ENCODE measurements at regions not wholly inside any gene's neighbourhood (a gene's known extent, or its start where the extent isn't known, plus 50 kb on each side); places are given as distances from the start of the nearest gene placed in this dataset.

- Mint-ChIP-seq H3K9me3 (no peaks in the 10 kb centered on the region), H3K27ac (no peak overlapping the region), H3K4me1 (ENCODE audit: low read depth) (no peaks in the 10 kb centered on the region), H3K27me3 (no peaks in the 10 kb centered on the region), H3K4me3 (no peak overlapping the region), H3K36me3 (ENCODE audit: low read depth) (no peaks in the 10 kb centered on the region)
- intact Hi-C loops (cut with micrococcal nuclease): no loop called here
Measured at GRCh38 chr12:42673535-42673934, 84.0 kb upstream of the PRICKLE1 start.

DNA sequence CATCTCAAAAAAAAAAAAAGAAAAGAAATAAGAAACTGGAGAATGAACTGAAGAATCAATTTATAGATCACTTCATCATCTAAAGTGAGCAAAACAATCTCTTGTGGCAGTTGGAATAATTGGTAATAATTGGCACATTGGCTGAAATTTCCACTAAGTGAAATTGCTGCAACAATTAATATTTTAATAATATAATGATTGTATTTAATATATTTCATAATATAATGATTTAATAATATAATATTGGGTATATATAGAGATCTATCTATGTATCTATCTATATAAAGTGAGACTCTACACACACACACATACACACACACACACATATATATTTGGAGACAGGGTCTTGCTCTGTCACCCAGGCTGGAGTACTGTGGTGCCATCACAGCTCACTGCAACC is 81.2 kb upstream of the PRICKLE1 start:
- no peak overlapping the region for H3K4me3 Mint-ChIP-seq
- H3K27ac Mint-ChIP-seq: no peak overlapping the region
- no peaks in the 10 kb centered on the region for H3K36me3 Mint-ChIP-seq (ENCODE audit: low read depth)
- H3K27me3 Mint-ChIP-seq: peaks cover 1% of the 10 kb centered on the region
- intact Hi-C loops (cut with micrococcal nuclease): no loop called here
- no peaks in the 10 kb centered on the region for H3K9me3 Mint-ChIP-seq
- H3K4me1 Mint-ChIP-seq (ENCODE audit: low read depth): no peaks in the 10 kb centered on the region

GRCh38 chr12:42669553-42669952 is 80.0 kb upstream of the PRICKLE1 start:
- H3K36me3 Mint-ChIP-seq (ENCODE audit: low read depth): no peaks in the 10 kb centered on the region

DNA sequence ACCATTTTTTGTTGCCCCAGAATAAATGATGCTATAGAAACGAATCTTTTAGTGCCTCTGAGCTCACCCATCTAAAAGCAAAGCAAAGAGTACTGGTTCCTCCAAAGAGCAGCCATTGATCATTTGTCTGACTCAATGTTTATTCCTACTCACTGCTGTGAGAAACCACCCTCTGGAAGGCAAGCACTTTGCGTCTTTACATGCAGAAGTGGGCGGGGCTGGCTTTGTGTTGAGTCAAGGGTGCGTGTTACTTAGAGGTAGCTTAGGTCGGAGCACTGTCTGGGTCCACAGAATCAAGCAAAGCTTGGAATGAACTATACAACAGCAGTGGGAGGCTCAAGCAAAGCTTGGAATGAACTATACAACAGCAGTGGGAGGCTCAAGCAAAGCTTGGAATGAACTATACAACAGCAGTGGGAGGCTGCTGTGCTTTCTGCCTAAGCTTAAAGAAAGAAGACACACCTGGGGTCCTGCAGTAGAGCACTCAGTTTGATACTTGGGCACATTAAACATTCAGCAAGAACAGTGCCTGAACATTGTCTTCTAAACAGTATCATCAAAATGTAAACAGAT is 77.2 kb upstream of the PRICKLE1 start:
- no peak overlapping the region for H3K27ac Mint-ChIP-seq
- H3K27me3 Mint-ChIP-seq: peaks cover 1% of the 10 kb centered on the region
- intact Hi-C loops (cut with micrococcal nuclease): no loop called here
- no peaks in the 10 kb centered on the region for H3K4me1 Mint-ChIP-seq (ENCODE audit: low read depth)
- H3K9me3 Mint-ChIP-seq: no peaks in the 10 kb centered on the region
- H3K36me3 Mint-ChIP-seq (ENCODE audit: low read depth): no peaks in the 10 kb centered on the region
- H3K4me3 Mint-ChIP-seq: no peak overlapping the region

More at GRCh38 chr12:42669553-42669952, 80.0 kb upstream of the PRICKLE1 start:
- intact Hi-C loops (cut with micrococcal nuclease): no loop called here
- no peak overlapping the region for H3K27ac Mint-ChIP-seq
- no peaks in the 10 kb centered on the region for H3K9me3 Mint-ChIP-seq
- no peaks in the 10 kb centered on the region for H3K4me1 Mint-ChIP-seq (ENCODE audit: low read depth)
- H3K27me3 Mint-ChIP-seq: peaks cover 1% of the 10 kb centered on the region
- H3K4me3 Mint-ChIP-seq: no peak overlapping the region

- peaks cover 1% of the 10 kb centered on the region for H3K27me3 Mint-ChIP-seq
- no peak overlapping the region for H3K27ac Mint-ChIP-seq
- H3K4me3 Mint-ChIP-seq: no peak overlapping the region
- no peaks in the 10 kb centered on the region for H3K4me1 Mint-ChIP-seq (ENCODE audit: low read depth)
- intact Hi-C loops (cut with micrococcal nuclease): no loop called here
- no peaks in the 10 kb centered on the region for H3K36me3 Mint-ChIP-seq (ENCODE audit: low read depth)
- H3K9me3 Mint-ChIP-seq: peaks cover 9% of the 10 kb centered on the region
Measured at GRCh38 chr12:42663621-42664020, 74.1 kb upstream of the PRICKLE1 start.

DNA sequence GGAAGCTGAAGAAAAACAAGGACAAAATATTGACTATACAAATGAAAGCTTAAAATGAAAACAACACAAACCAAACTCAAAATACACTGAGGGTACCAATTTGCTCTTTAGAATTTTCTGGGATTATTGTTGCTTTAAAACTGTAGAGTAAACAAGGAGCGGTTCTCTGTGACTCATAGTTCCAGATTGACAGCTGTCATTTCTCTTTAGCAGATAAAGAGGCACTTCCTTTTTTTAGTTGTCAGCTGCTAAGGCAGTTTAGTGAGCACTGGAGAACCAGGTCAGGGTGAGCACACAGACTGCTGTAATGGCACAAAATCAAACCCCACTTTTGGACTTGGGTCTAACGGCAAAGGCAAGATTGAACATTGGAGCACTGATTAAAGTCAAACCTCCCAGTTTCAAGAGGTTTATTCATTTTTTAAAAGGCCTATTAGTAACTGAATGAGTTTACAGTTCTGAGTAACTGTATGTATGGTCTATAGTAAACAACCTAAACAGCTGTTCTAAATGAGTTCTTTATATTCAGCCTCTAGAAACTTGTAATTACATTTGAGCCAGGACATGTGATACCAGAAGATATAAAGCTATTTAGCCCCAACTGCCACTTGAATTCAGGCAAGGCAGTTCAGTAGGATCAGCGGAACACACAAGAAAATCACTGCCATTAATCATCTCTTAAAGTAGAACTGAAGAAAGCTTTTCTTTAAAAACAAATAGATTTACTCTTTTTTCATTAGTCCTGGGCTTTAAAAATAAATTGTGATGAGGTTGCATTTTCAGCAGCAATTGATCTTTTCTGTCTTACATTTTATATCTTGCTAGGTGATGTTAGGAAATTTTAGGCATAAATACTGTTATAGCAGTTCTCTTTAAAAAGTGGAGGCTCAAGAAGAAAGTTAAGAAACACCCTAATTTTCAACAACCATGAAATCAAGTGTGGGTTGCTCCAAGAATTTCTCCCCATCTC is 71.7 kb upstream of the PRICKLE1 start:
- no peaks in the 10 kb centered on the region for H3K36me3 Mint-ChIP-seq (ENCODE audit: low read depth)
- intact Hi-C loops (cut with micrococcal nuclease): no loop called here
- H3K27ac Mint-ChIP-seq: no peak overlapping the region
- H3K4me1 Mint-ChIP-seq (ENCODE audit: low read depth): no peaks in the 10 kb centered on the region
- peaks cover 9% of the 10 kb centered on the region for H3K9me3 Mint-ChIP-seq
- no peak overlapping the region for H3K4me3 Mint-ChIP-seq
- no peaks in the 10 kb centered on the region for H3K27me3 Mint-ChIP-seq

- no peak overlapping the region for H3K27ac Mint-ChIP-seq
- intact Hi-C loops (cut with micrococcal nuclease): no loop called here
Measured at GRCh38 chr12:42660117-42660516, 70.6 kb upstream of the PRICKLE1 start.

DNA sequence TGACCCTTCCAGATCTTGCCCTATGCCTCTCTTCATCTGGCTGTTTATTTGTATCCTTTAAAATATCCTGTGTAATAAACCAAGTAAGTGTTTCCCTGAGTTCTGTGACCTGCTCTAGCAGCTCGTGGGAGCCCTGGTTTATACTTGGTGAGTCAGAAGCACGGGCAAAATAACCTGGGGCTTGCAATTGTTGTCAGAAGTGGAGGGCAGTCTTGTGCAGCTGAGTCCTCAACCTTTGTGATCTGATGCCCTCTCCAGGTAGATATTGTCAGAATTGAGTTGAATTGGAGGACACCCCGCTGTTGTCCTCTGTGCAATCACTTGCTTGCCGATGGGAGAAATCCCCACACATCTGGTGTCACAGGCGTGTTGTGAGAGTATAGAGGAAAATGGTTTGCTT is 62.5 kb upstream of the PRICKLE1 start:
- no peak overlapping the region for H3K27ac Mint-ChIP-seq
- no peaks in the 10 kb centered on the region for H3K27me3 Mint-ChIP-seq
- H3K36me3 Mint-ChIP-seq (ENCODE audit: low read depth): no peaks in the 10 kb centered on the region
- no peaks in the 10 kb centered on the region for H3K9me3 Mint-ChIP-seq
- no peak overlapping the region for H3K4me3 Mint-ChIP-seq
- intact Hi-C loops (cut with micrococcal nuclease): no loop called here
- H3K4me1 Mint-ChIP-seq (ENCODE audit: low read depth): no peaks in the 10 kb centered on the region

More at GRCh38 chr12:42660117-42660516, 70.6 kb upstream of the PRICKLE1 start:
- no peak overlapping the region for H3K4me3 Mint-ChIP-seq
- peaks cover 9% of the 10 kb centered on the region for H3K9me3 Mint-ChIP-seq
- no peaks in the 10 kb centered on the region for H3K36me3 Mint-ChIP-seq (ENCODE audit: low read depth)
- no peaks in the 10 kb centered on the region for H3K27me3 Mint-ChIP-seq
- no peaks in the 10 kb centered on the region for H3K4me1 Mint-ChIP-seq (ENCODE audit: low read depth)

- H3K4me1 Mint-ChIP-seq (ENCODE audit: low read depth): no peaks in the 10 kb centered on the region
- no peaks in the 10 kb centered on the region for H3K27me3 Mint-ChIP-seq
- no peak overlapping the region for H3K27ac Mint-ChIP-seq
- no peak overlapping the region for H3K4me3 Mint-ChIP-seq
- no peaks in the 10 kb centered on the region for H3K36me3 Mint-ChIP-seq (ENCODE audit: low read depth)
- intact Hi-C loops (cut with micrococcal nuclease): no loop called here
- H3K9me3 Mint-ChIP-seq: no peaks in the 10 kb centered on the region
Measured at GRCh38 chr12:42648061-42648460, 58.5 kb upstream of the PRICKLE1 start.

DNA sequence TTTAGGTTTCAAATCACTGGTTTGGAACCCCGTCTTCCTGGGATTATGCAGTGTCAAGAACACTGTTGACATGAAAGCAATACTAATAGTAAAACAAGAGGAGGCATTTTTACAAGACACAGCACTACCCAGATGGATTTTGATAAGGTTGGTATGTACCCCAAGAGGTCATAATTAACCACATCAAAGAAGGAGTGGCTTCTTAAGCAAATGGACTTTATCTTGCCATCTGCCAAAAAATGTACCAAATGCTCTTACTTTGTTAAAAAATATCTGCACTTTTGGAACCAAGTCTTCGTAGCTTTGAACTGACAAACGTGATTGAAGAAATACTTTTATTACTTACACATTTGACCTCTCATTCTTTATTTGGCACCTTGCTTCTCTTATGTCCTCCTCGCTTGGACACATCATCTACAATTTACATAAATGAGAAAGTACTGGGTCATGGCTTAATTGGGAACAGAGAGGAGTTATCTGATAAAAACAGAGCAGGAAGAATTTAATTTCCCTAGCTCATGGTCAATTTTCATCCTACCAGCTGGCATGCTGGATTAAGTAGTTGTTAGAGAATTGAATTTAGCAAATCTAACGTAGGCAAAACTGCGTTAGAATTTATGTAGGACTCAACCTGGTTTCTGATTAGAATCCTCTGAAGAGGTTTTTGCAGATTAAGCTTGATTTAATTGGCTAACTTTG is 54.5 kb upstream of the PRICKLE1 start:
- Mint-ChIP-seq H3K27ac (no peak overlapping the region), H3K27me3 (no peaks in the 10 kb centered on the region), H3K36me3 (ENCODE audit: low read depth) (no peaks in the 10 kb centered on the region), H3K9me3 (no peaks in the 10 kb centered on the region), H3K4me1 (ENCODE audit: low read depth) (no peaks in the 10 kb centered on the region), H3K4me3 (no peak overlapping the region)
- intact Hi-C loops (cut with micrococcal nuclease): no loop called here

GRCh38 chr12:42641221-42641885 is 51.8 kb upstream of the PRICKLE1 start:
- no peak overlapping the region for H3K27ac Mint-ChIP-seq
- no peaks in the 10 kb centered on the region for H3K36me3 Mint-ChIP-seq (ENCODE audit: low read depth)
- peaks cover 1% of the 10 kb centered on the region for H3K27me3 Mint-ChIP-seq
- H3K4me3 Mint-ChIP-seq: no peak overlapping the region
- no peaks in the 10 kb centered on the region for H3K4me1 Mint-ChIP-seq (ENCODE audit: low read depth)
- H3K9me3 Mint-ChIP-seq: no peaks in the 10 kb centered on the region
- intact Hi-C loops (cut with micrococcal nuclease): no loop called here

DNA sequence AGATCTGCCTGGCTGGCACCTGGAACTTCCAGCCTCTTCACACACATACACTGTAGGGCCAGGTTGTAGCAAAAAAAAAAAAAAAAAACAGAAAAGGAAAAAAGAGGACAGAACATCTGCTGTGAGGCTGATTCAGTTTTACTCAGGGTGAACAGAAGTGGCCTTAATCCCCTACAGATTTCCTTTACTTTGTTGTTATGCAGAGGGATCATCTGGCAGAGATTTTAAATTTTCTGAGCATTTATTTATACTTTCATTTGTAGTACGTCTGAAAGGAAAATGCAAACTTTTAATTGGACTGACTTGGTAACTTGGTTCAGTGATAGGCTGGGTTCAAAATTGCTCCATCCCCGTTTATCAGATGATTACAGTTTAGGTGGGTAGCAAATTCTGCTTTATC is 50.8 kb upstream of the PRICKLE1 start:
- Mint-ChIP-seq H3K36me3 (ENCODE audit: low read depth) (no peaks in the 10 kb centered on the region), H3K4me1 (ENCODE audit: low read depth) (no peaks in the 10 kb centered on the region), H3K27ac (no peak overlapping the region), H3K9me3 (no peaks in the 10 kb centered on the region), H3K27me3 (peaks cover 1% of the 10 kb centered on the region), H3K4me3 (no peak overlapping the region)
- intact Hi-C loops (cut with micrococcal nuclease): no loop called here

DNA sequence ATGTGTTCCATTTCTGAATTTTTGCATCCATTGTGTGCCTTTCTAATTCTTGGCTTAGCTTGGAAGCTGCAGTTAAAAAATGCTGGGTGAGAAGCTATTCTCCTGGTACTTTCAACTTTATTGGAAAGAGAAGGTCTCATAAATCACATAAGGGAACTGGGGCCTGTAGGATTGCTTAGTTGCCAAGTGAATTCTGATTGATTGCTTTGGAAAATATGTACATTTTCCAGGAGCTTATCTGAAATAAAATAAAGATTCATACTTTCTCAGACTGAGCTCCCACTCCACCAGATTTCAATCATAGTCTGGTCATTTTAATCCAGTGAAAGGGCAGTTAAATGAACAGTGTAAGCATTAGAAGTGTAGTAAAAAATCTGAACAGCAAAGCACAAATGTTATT is 50.0 kb upstream of the PRICKLE1 start:
- no peak overlapping the region for H3K27ac Mint-ChIP-seq
- no peak overlapping the region for H3K4me3 Mint-ChIP-seq
- no peaks in the 10 kb centered on the region for H3K36me3 Mint-ChIP-seq (ENCODE audit: low read depth)
- intact Hi-C loops (cut with micrococcal nuclease): no loop called here
- no peaks in the 10 kb centered on the region for H3K4me1 Mint-ChIP-seq (ENCODE audit: low read depth)
- H3K27me3 Mint-ChIP-seq: peaks cover 1% of the 10 kb centered on the region
- no peaks in the 10 kb centered on the region for H3K9me3 Mint-ChIP-seq

Measured in dendritic cell treated with granulocyte-macrophage colony-stimulating factor and Interleukin-4, amounts not matched to agents 40 ng/mL and 50 ng/mL, for 4 days (primary cell).